ENCODE measurements at regions not wholly inside any gene's neighbourhood (a gene's known extent, or its start where the extent isn't known, plus 50 kb on each side); places are given as distances from the start of the nearest gene placed in this dataset.

DNA sequence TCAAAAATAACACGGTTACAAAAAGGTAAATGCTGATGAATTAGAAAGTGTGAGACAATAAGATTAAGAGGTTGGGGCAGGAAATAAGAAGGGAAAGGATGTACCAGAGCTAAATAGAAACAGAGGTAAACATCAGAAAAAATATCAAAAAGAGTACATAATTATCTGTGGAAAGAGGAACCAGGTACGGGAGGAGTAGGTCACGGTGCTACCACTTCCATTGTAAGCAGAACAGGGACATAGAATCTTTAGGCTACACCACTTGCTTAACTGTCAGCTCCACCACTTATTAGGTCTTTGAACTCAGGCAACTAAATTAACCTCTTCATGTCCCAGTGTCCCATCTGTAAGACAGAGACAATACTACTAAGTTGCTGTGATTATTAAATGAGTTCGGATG is 350.3 kb downstream of the LRATD1 start:
- H3K4me1 Mint-ChIP-seq = no peaks in the 10 kb centered on the region
- no peaks in the 10 kb centered on the region for H3K4me1 ChIP-seq (ENCODE audit: control insufficient read depth in 1 of 2, insufficient read depth in 2 of 2, low read length in 2 of 2)
- H3K27ac Mint-ChIP-seq = no peak overlapping the region
- H3K36me3 Mint-ChIP-seq = no peaks in the 10 kb centered on the region
- no peak overlapping the region for H3K4me3 Mint-ChIP-seq
- H3K4me3 ChIP-seq (replicated peaks in 1 of 3; ENCODE audit: low read depth in 2 of 3, low read length in 3 of 3) = no peak overlapping the region
- no CpG with 5 or more reads among the region's 4 CpGs for WGBS (ENCODE audit: insufficient coverage)
- H3K4me2 ChIP-seq (replicated peaks; ENCODE audit: extremely low read depth, low read length, poor library complexity, severe bottlenecking) = no peak overlapping the region
- H3K9ac ChIP-seq (ENCODE audit: insufficient read depth, low read length, poor library complexity, severe bottlenecking) = no peak overlapping the region
- DNase-seq = no peak
- intact Hi-C loops (cut with micrococcal nuclease) = no loop called here
- H3K27me3 ChIP-seq (ENCODE audit: control insufficient read depth in 2 of 2, insufficient read depth in 2 of 2, low read length in 2 of 2) = no peaks in the 10 kb centered on the region
- H3K79me2 ChIP-seq (ENCODE audit: insufficient read depth, low read length) = no peaks in the 10 kb centered on the region
- no peaks in the 10 kb centered on the region for H4K20me1 ChIP-seq (ENCODE audit: insufficient read depth, low read length)
- no peak overlapping the region for H2AFZ ChIP-seq (ENCODE audit: insufficient read depth, low read depth, low read length, poor library complexity, severe bottlenecking)
- H3K27ac ChIP-seq (ENCODE audit: low read depth in 1 of 2, low read length in 2 of 2) = no peak overlapping the region
- no peak for TF ChIP-seq CTCF (IDR thresholded peaks at IDR 0.05)
- no peaks in the 10 kb centered on the region for H3K9me3 ChIP-seq (replicated peaks in 1 of 2; ENCODE audit: control insufficient read depth in 1 of 2, insufficient read depth in 1 of 2, low read length in 2 of 2)
- H3K9me3 Mint-ChIP-seq = peaks cover 0 to 5% (median 1%) of the 10 kb centered on the region in 7 donors
- H3K27me3 Mint-ChIP-seq (ENCODE audit: low read depth in 3 of 3) = no peaks in the 10 kb centered on the region
- no peaks in the 10 kb centered on the region for H3K36me3 ChIP-seq (replicated peaks in 1 of 2; ENCODE audit: control insufficient read depth in 1 of 2, insufficient read depth in 2 of 2, low read length in 2 of 2)

- Mint-ChIP-seq H3K9me3 (peaks cover 0 to 4% (median 1%) of the 10 kb centered on the region in 7 donors), H3K27ac (no peak overlapping the region), H3K4me1 (no peaks in the 10 kb centered on the region), H3K27me3 (ENCODE audit: low read depth in 3 of 3) (no peaks in the 10 kb centered on the region), H3K4me3 (no peak overlapping the region), H3K36me3 (no peaks in the 10 kb centered on the region)
- Histone ChIP-seq H3K79me2 (ENCODE audit: insufficient read depth, low read length) (no peaks in the 10 kb centered on the region), H4K20me1 (ENCODE audit: insufficient read depth, low read length) (no peaks in the 10 kb centered on the region), H3K27me3 (ENCODE audit: control insufficient read depth in 2 of 2, insufficient read depth in 2 of 2, low read length in 2 of 2) (no peaks in the 10 kb centered on the region), H3K4me2 (replicated peaks; ENCODE audit: extremely low read depth, low read length, poor library complexity, severe bottlenecking) (no peak overlapping the region), H2AFZ (ENCODE audit: insufficient read depth, low read depth, low read length, poor library complexity, severe bottlenecking) (no peak overlapping the region), H3K36me3 (replicated peaks in 1 of 2; ENCODE audit: control insufficient read depth in 1 of 2, insufficient read depth in 2 of 2, low read length in 2 of 2) (no peaks in the 10 kb centered on the region), H3K9me3 (replicated peaks in 1 of 2; ENCODE audit: control insufficient read depth in 1 of 2, insufficient read depth in 1 of 2, low read length in 2 of 2) (no peaks in the 10 kb centered on the region), H3K4me1 (ENCODE audit: control insufficient read depth in 1 of 2, insufficient read depth in 2 of 2, low read length in 2 of 2) (no peaks in the 10 kb centered on the region), H3K4me3 (replicated peaks in 1 of 3; ENCODE audit: low read depth in 2 of 3, low read length in 3 of 3) (no peak overlapping the region), H3K27ac (ENCODE audit: low read depth in 1 of 2, low read length in 2 of 2) (no peak overlapping the region), H3K9ac (ENCODE audit: insufficient read depth, low read length, poor library complexity, severe bottlenecking) (no peak overlapping the region)
- DNase-seq = no peak
- no peak for TF ChIP-seq CTCF (IDR thresholded peaks at IDR 0.05)
- intact Hi-C loops (cut with micrococcal nuclease) = no loop called here
Measured at GRCh38 chr2:14988600-14988999, 356.1 kb downstream of the LRATD1 start.
